IPS-18a (cell line): ENCODE measurements at regions not wholly inside any gene's neighbourhood (a gene's known extent, or its start where the extent isn't known, plus 50 kb on each side); places are given as distances from the start of the nearest gene placed in this dataset.

Experiments used
- H3K27ac ChIP-seq: one replicate; pipeline ENCODE4 v1.5.1; 2013; ENCODE audit warnings: low read length
- H3K27me3 ChIP-seq: one replicate; pipeline ENCODE4 v1.6.1; 2013; ENCODE audit warnings: mild to moderate bottlenecking, low read length; ENCODE audit not compliant: control insufficient read depth, insufficient read depth
- H3K36me3 ChIP-seq: one replicate; pipeline ENCODE4 v1.6.1; 2013; ENCODE audit warnings: low read depth, low read length; ENCODE audit not compliant: control insufficient read depth
- H3K4me1 ChIP-seq: one replicate; pipeline ENCODE4 v1.6.1; 2013; ENCODE audit warnings: low read depth, low read length; ENCODE audit not compliant: control insufficient read depth
- H3K4me3 ChIP-seq: one replicate; pipeline ENCODE4 v1.5.1; 2013; ENCODE audit warnings: low read length
- H3K9ac ChIP-seq: one replicate; pipeline ENCODE4 v1.6.1; 2013; ENCODE audit warnings: mild to moderate bottlenecking, low read length, moderate library complexity
- H3K9me3 ChIP-seq: one replicate; pipeline ENCODE4 v1.6.1; 2013; ENCODE audit warnings: low read depth, low read length; ENCODE audit not compliant: control insufficient read depth

DNA sequence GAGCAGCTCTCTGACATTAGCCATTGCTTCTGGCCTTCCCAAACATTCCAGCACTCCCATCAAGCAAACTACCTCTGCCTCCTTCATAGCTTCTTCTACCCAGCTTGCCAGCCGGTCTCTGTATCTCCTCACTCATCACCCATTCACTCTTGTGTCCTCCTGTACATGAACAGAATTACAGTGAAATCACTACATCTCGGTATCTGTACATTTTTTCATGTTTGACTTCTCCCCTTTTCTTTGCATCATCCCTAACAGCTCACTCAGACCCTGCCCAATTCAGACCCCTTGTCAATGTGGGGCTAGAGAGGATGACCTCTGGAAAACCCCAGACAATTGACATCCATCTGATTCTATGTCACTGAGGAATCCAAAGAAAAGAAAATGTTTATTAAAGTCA is 335.8 kb downstream of the TNS1 start:
- no peak overlapping the region for H3K27ac ChIP-seq
- no peak overlapping the region for H3K9ac ChIP-seq
- H3K9me3 ChIP-seq: no peaks in the 10 kb centered on the region
- no peaks in the 10 kb centered on the region for H3K27me3 ChIP-seq
- no peak overlapping the region for H3K4me3 ChIP-seq
- H3K36me3 ChIP-seq: no peaks in the 10 kb centered on the region
- H3K4me1 ChIP-seq: no peaks in the 10 kb centered on the region

DNA sequence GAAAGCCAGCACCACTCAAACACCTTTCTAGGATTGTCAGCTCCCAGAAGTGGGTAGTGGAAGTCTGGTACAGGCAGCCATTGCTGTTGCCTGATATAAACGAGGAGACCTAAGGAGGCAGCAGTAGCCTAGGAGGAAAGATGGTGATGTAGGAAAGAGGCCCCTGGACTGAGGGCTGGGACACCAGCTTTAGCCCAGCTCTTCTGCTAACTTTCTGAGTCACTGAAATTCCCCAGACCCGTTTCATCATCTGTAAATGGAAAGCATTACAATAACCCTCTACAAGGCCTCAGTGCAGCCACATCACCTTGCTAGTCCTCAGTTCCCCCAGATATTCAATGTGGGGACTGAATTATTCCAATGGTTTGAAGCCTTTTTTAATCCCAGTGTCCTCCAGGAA is 336.5 kb downstream of the TNS1 start:
- no peak overlapping the region for H3K4me3 ChIP-seq
- no peak overlapping the region for H3K9ac ChIP-seq
- no peaks in the 10 kb centered on the region for H3K27me3 ChIP-seq
- no peaks in the 10 kb centered on the region for H3K9me3 ChIP-seq
- H3K4me1 ChIP-seq: no peaks in the 10 kb centered on the region
- H3K36me3 ChIP-seq: no peaks in the 10 kb centered on the region
- H3K27ac ChIP-seq: no peak overlapping the region

DNA sequence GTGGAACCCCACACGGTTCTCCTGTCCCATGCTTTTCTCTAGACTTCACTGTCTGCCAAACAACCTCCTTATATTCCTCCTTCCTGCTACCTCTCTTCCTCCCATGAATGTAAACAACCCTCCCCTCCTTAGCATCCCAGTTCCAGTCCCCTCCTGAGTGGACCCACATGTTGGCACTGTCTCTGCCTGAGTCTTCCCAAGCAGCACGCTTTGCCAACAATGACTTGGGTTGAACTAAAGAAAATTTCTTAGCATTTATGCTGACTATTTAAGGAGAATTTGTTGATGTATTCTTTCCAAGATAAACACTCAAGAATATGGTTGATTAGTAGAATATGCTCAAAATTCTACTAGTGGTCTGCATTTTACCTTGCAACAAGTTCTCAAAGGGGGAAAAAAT is 338.0 kb downstream of the TNS1 start:
- H3K4me1 ChIP-seq: no peaks in the 10 kb centered on the region
- H3K27me3 ChIP-seq: no peaks in the 10 kb centered on the region
- H3K4me3 ChIP-seq: no peak overlapping the region
- H3K36me3 ChIP-seq: no peaks in the 10 kb centered on the region
- no peak overlapping the region for H3K27ac ChIP-seq
- no peak overlapping the region for H3K9ac ChIP-seq
- no peaks in the 10 kb centered on the region for H3K9me3 ChIP-seq

DNA sequence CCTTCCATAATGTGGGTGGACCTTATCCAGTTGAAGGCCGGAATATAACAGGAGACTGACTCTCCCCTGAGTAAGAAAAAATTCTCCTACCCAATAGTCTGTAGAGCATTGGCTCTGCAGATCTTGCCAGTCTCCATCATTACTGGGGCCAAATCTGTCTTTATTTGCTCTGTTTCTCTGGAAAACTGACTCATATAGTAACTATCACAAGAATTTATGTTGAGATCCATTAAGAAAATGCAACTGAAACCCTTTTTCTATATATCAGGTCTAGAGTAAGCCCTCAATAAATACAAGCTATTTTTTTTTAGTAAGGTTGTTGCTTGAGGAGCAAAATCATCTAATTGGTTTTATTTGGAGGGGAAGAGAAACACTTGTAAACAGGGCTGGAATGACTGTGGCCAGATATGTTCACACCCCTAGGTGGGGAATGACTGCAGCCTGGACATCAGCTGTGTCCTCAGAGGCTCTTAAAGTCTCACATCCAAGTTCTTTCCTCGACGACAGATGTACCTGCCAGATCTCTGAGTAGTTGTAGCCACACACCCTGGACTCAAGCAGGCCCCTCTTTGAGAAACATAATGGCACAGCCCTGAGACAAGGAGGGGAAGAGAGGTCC is 339.7 kb downstream of the TNS1 start:
- H3K9me3 ChIP-seq: no peaks in the 10 kb centered on the region
- H3K4me1 ChIP-seq: no peaks in the 10 kb centered on the region
- no peaks in the 10 kb centered on the region for H3K27me3 ChIP-seq
- no peaks in the 10 kb centered on the region for H3K36me3 ChIP-seq
- no peak overlapping the region for H3K9ac ChIP-seq
- H3K27ac ChIP-seq: no peak overlapping the region
- no peak overlapping the region for H3K4me3 ChIP-seq

DNA sequence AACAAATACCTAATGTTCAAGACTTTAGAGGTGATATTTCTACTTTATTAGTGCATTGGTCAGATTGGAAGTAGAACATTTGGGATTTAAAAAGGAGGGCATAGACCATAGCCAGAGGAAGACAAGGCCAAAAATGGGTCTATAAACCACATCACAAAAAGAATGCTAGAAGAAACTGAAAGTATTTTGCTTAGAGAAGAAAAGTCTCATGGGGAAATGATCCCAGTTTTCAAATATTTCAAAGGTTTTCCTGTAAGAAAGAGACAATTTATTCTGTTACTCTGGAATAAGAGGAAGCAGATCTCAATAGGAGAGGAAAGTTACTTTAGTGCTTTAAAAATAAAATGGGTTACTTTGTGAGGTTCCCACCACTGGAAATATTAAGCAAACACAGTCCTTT is 341.4 kb downstream of the TNS1 start:
- Histone ChIP-seq H3K4me3 (no peak overlapping the region), H3K4me1 (no peaks in the 10 kb centered on the region), H3K9me3 (no peaks in the 10 kb centered on the region), H3K36me3 (no peaks in the 10 kb centered on the region), H3K27ac (no peak overlapping the region), H3K9ac (no peak overlapping the region), H3K27me3 (no peaks in the 10 kb centered on the region)

DNA sequence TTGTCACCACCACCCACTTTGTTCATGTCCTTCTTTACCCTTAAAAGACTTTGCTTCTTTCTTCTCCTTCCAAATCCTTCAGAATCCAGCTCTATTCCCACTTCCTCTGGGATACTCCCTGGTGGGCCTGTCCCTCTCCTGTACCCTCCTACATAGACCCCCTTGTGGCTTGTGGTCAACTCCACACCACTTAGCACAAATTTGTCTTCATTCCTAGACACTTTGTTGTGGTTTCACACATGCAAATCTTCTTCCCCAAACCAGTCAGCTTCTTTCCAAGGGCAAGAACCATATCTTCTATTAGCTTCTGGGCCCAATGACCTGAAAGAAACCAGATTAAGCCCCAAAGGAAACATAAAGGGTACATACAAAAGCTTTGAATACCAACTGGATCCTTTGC is 342.4 kb downstream of the TNS1 start:
- Histone ChIP-seq H3K36me3 (no peaks in the 10 kb centered on the region), H3K4me3 (no peak overlapping the region), H3K27ac (no peak overlapping the region), H3K4me1 (no peaks in the 10 kb centered on the region), H3K9ac (no peak overlapping the region), H3K27me3 (no peaks in the 10 kb centered on the region), H3K9me3 (no peaks in the 10 kb centered on the region)

DNA sequence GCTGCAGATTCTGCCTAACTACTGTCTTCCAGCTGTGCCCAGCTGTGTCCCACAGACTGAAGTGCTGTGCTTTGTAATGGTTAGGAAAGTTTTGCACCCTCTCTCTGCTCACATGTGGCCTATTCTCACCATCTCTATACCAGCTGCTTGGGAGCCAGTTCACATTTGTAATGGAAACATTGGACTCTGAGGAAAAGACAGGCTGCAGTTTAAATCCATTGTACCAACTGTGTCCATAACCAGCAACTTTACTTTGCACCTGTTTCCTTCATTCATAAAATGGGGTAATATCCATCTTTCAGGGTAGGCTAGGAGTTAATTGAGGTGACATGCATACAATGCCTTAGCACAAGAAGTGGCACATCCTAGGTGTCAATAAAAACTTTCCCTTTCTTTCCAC is 344.0 kb downstream of the TNS1 start:
- Histone ChIP-seq H3K36me3 (no peaks in the 10 kb centered on the region), H3K9me3 (no peaks in the 10 kb centered on the region), H3K4me1 (no peaks in the 10 kb centered on the region), H3K4me3 (no peak overlapping the region), H3K27me3 (no peaks in the 10 kb centered on the region), H3K9ac (no peak overlapping the region), H3K27ac (no peak overlapping the region)

DNA sequence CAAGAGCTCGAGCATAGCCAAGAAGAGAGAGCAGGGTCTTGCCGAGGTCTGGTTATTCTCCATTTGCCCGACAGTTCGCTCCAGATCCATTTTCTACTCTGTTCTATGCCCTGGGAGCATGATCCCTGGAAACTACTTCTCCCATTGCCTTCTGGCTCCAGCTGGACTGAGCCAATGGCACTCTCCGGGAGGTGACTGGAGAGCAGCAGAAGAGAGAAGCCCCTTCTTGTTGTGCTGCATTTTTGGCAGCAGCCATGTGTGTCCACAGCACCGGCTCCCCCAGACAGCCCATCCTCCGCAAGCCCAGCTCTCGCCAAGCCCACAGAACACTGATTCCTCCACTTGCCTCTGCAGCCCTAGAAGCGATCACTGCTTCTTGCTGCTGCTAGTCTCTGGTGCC is 345.5 kb downstream of the TNS1 start:
- no peaks in the 10 kb centered on the region for H3K9me3 ChIP-seq
- H3K4me3 ChIP-seq: no peak overlapping the region
- no peak overlapping the region for H3K9ac ChIP-seq
- H3K27ac ChIP-seq: no peak overlapping the region
- H3K36me3 ChIP-seq: no peaks in the 10 kb centered on the region
- H3K4me1 ChIP-seq: no peaks in the 10 kb centered on the region
- H3K27me3 ChIP-seq: no peaks in the 10 kb centered on the region

DNA sequence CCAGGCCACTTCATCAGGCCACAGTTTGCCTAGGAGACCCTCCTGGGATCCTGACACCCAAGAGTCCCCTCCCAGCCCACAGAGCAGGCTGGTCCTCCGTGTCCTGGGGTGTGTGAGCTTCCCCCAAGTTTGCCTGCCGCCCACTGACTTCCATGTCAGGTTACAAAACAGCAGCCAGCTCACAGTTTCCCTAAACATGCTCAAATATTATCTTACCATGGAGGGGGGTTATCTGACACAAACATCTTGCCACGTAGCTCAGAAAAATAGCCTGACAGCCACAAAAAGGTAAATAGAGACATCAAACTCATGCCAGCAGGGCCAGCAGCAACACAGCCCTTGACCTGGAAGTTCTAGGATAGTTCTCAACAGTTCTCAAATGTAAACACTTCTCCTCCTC is 346.5 kb downstream of the TNS1 start:
- no peak overlapping the region for H3K9ac ChIP-seq
- H3K36me3 ChIP-seq: no peaks in the 10 kb centered on the region
- H3K4me3 ChIP-seq: no peak overlapping the region
- H3K27me3 ChIP-seq: no peaks in the 10 kb centered on the region
- H3K27ac ChIP-seq: no peak overlapping the region
- H3K9me3 ChIP-seq: no peaks in the 10 kb centered on the region
- no peaks in the 10 kb centered on the region for H3K4me1 ChIP-seq

DNA sequence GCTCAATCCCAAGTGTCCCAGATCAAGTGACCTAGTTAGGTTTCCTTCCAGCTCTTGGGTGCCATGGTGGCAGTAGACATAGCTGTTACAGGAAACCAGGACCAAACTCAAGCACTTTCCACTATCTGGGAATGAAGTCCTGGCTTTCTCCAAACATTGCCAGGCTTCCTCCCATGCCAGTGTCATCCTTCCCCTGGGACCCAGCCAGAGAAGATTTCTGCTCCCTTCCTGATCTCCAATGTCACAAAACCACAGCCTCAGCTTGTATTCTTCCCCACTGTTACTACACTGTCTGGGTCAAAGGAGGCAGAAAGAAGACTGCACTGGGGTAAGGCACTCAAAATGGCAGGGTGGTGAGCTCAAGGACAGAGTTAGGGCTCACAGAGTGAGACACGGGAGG is 347.1 kb downstream of the TNS1 start:
- H3K4me3 ChIP-seq: no peak overlapping the region
- H3K9ac ChIP-seq: no peak overlapping the region
- H3K36me3 ChIP-seq: no peaks in the 10 kb centered on the region
- H3K27ac ChIP-seq: no peak overlapping the region
- H3K9me3 ChIP-seq: no peaks in the 10 kb centered on the region
- no peaks in the 10 kb centered on the region for H3K27me3 ChIP-seq
- no peaks in the 10 kb centered on the region for H3K4me1 ChIP-seq

DNA sequence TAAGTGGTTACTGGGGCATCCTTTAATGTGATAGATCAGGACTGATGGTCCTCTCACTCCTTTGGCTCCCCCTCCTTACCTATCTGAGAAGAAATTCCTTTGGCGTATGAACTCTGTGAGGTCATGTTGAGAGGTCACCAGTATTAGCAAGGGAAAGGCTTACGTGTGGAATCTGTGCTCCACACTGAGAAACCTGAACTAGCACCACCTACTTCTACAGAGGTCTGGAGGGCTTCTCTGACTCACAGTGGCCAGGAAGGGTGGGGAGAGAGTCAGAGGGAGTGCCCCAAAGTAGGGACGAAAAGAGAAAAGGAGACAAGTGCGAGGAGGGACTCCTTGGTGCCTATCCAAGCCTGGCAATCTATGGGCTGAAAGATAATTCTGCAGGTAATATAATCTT is 348.6 kb downstream of the TNS1 start:
- H3K4me3 ChIP-seq: no peak overlapping the region
- no peaks in the 10 kb centered on the region for H3K27me3 ChIP-seq
- H3K9ac ChIP-seq: no peak overlapping the region
- no peak overlapping the region for H3K27ac ChIP-seq
- no peaks in the 10 kb centered on the region for H3K9me3 ChIP-seq
- H3K4me1 ChIP-seq: peaks cover 8% of the 10 kb centered on the region
- no peaks in the 10 kb centered on the region for H3K36me3 ChIP-seq

DNA sequence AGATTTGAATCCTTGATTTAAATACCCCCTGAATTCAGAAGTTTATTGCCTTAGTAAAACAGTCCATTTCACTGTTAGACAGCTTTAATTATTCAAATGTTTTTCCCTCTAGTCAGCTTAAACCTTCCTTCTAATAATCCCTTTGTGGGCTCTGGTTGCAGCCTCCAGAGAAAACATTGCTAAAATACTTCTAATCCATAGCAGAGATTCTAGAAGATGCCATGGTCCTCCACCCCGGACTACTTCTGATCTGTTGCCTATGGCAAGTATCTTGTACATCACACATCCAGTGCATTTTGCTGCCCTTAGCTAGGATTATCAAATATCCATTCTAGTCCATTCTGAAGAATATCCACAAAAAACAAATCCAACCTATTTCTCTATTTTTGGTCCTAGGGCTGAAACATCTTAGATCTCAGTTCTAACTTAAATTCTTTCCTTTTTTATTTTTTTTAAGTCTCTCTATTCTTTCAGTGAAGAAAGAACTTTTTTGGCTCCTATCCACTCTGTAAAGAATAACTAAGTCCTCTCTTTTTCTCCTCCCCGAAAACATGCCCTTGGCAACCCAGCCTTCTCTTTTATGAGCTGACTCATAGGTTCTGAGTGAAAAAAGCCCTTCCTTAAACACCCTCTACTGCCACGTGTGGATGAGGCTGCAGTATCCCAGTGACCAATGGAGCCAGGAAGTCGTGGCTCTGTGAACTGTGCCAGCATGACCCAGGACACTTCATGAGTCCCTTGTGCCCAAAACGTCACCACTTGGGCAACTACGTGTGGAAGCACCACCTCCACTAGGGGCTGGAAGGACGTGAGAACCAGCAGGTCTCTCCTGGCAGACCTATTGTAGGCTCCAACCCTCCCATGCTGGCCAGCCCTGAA is 349.8 kb downstream of the TNS1 start:
- Histone ChIP-seq H3K9me3 (no peaks in the 10 kb centered on the region), H3K27me3 (no peaks in the 10 kb centered on the region), H3K36me3 (no peaks in the 10 kb centered on the region), H3K4me1 (peaks cover 8% of the 10 kb centered on the region), H3K4me3 (no peak overlapping the region), H3K9ac (no peak overlapping the region), H3K27ac (no peak overlapping the region)
